ENCODE measurements at regions not wholly inside any gene's neighbourhood (a gene's known extent, or its start where the extent isn't known, plus 50 kb on each side); places are given as distances from the start of the nearest gene placed in this dataset.

- no peak for DNase-seq
Observed at GRCh38 chr17:77493901-77494663, 353.3 kb downstream of the SEC14L1 start.

- peak; percentile 48 for DNase-seq
Observed at GRCh38 chr17:77494664-77495435, 354.1 kb downstream of the SEC14L1 start.

- no peak for DNase-seq
Observed at GRCh38 chr17:77495575-77495974, 354.8 kb downstream of the SEC14L1 start.

- no peak for DNase-seq
Observed at GRCh38 chr17:77496401-77496801, 355.6 kb downstream of the SEC14L1 start.

GRCh38 chr17:77496831-77497577 lies 356.2 kb downstream of the SEC14L1 start:
- no peak for DNase-seq

- DNase-seq, result no peak
Observed at GRCh38 chr17:77497578-77497934, 356.8 kb downstream of the SEC14L1 start.

GRCh38 chr17:77498091-77498741 lies 357.4 kb downstream of the SEC14L1 start:
- DNase-seq, result no peak

- DNase-seq, result no peak
Observed at GRCh38 chr17:77498791-77499698, 358.3 kb downstream of the SEC14L1 start.

- DNase-seq, result no peak
Observed at GRCh38 chr17:77499699-77500435, 359.1 kb downstream of the SEC14L1 start.

GRCh38 chr17:77501101-77501566 lies 360.4 kb downstream of the SEC14L1 start:
- DNase-seq, result peak; percentile 2

GRCh38 chr17:77501751-77502625 lies 361.2 kb downstream of the SEC14L1 start:
- no peak for DNase-seq

- DNase-seq, result no peak
Observed at GRCh38 chr17:77502626-77503292, 362.0 kb downstream of the SEC14L1 start.

GRCh38 chr17:77503293-77503655 lies 362.5 kb downstream of the SEC14L1 start:
- no peak for DNase-seq

- DNase-seq, result no peak
Observed at GRCh38 chr17:77503916-77504651, 363.3 kb downstream of the SEC14L1 start.

GRCh38 chr17:77504652-77505155 lies 363.9 kb downstream of the SEC14L1 start:
- DNase-seq, result no peak

- DNase-seq, result no peak
Observed at GRCh38 chr17:77505181-77505639, 364.4 kb downstream of the SEC14L1 start.

GRCh38 chr17:77506371-77506991 lies 365.7 kb downstream of the SEC14L1 start:
- no peak for DNase-seq
